ENCODE measurements at regions not wholly inside any gene's neighbourhood (a gene's known extent, or its start where the extent isn't known, plus 50 kb on each side); places are given as distances from the start of the nearest gene placed in this dataset.

DNA sequence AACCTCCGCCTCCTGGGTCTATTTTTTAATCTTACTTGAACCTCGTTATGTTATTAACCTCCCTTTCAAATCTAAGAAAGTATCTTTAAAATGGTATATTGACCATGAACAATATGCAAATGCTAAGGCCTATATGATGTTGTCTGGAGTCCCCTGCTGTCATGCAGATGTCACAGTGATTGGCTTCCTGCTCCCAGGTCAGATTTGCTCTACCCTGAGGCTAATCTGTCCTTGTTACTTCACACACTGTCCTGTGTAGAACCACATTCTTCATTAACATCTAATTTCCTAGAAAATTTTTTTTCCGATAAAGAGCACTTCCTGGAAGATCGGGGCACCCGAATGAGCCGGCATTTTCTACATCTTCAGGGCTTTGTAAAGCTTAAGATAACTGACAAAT lies 306.6 kb downstream of the MRPL39 start:
- TF ChIP-seq, protein P1, sequence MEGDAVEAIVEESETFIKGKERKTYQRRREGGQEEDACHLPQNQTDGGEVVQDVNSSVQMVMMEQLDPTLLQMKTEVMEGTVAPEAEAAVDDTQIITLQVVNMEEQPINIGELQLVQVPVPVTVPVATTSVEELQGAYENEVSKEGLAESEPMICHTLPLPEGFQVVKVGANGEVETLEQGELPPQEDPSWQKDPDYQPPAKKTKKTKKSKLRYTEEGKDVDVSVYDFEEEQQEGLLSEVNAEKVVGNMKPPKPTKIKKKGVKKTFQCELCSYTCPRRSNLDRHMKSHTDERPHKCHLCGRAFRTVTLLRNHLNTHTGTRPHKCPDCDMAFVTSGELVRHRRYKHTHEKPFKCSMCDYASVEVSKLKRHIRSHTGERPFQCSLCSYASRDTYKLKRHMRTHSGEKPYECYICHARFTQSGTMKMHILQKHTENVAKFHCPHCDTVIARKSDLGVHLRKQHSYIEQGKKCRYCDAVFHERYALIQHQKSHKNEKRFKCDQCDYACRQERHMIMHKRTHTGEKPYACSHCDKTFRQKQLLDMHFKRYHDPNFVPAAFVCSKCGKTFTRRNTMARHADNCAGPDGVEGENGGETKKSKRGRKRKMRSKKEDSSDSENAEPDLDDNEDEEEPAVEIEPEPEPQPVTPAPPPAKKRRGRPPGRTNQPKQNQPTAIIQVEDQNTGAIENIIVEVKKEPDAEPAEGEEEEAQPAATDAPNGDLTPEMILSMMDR (conservative IDR thresholded peaks at IDR 0.05; ENCODE audit: low read length), result no peak
- TF ChIP-seq EZH2phosphoT487 (IDR thresholded peaks at IDR 0.05; ENCODE audit: borderline replicate concordance), result no peak

All from Loucy (cell line).